Cardiac muscle cell (in vitro differentiated cells and primary cell): ENCODE measurements at regions not wholly inside any gene's neighbourhood (a gene's known extent, or its start where the extent isn't known, plus 50 kb on each side); places are given as distances from the start of the nearest gene placed in this dataset.
A peak's percentile ranks its signal among the peaks of the same experiment; 100 is the strongest.
"Not testable (repeated sequence)": the region's sequence is repeated elsewhere in the genome, so short reads cannot be mapped to it uniquely, and the experiment has no call there.

Source experiments
- DNase-seq, 2 donors: peaks; one replicate each; pipeline versions ENCODE4 v3.0.0 to v3.0.0-alpha.2; 2010 to 2017; ENCODE audit warnings: low read depth in 1 of 2, low spot score in 1 of 2
- H3K27ac ChIP-seq: fragments of 200-600 bp; sonication (generic); 2 replicates; pipeline ENCODE4 v1.5.1; 2016
- H3K27me3 ChIP-seq: fragments of 200-600 bp; sonication (generic); 2 replicates; pipeline ENCODE4 v1.6.0; 2016; ENCODE audit warnings: control low read depth
- H3K36me3 ChIP-seq: fragments of 200-600 bp; sonication (generic); 2 replicates; pipeline ENCODE4 v1.5.1; 2016; ENCODE audit warnings: control low read depth
- H3K4me1 ChIP-seq: fragments of 200-600 bp; sonication (generic); 2 replicates; pipeline ENCODE4 v1.8.1; 2017; ENCODE audit warnings: low read depth, mild to moderate bottlenecking, mixed run types
- H3K4me3 ChIP-seq: fragments of 200-600 bp; sonication (generic); 2 replicates; pipeline ENCODE4 v1.5.1; 2016; ENCODE audit warnings: mild to moderate bottlenecking
- H3K9me3 ChIP-seq: fragments of 200-600 bp; sonication (generic); 2 replicates; pipeline ENCODE4 v1.5.1; 2017; ENCODE audit warnings: low read depth, mild to moderate bottlenecking, control low read depth
- CTCF ChIP-seq: IDR thresholded peaks from 2 replicates; pipeline ENCODE4 v1.5.1; 2012; ENCODE audit warnings: low read depth, mild to moderate bottlenecking, low read length

- H3K27me3 ChIP-seq = no peaks in the 10 kb centered on the region
- H3K4me3 ChIP-seq = no peak overlapping the region
- no peak for DNase-seq
- H3K9me3 ChIP-seq = no peaks in the 10 kb centered on the region
- no peaks in the 10 kb centered on the region for H3K4me1 ChIP-seq
- H3K36me3 ChIP-seq = no peaks in the 10 kb centered on the region
- no peak for TF ChIP-seq CTCF
- no peak overlapping the region for H3K27ac ChIP-seq
These were observed 70.8 kb upstream of the HMGXB4 start for GRCh38 chr22:35186492-35186891.

GRCh38 chr22:35188930-35189329 is 68.4 kb upstream of the HMGXB4 start:
- not testable (repeated sequence) for H3K4me3 ChIP-seq, H3K27ac ChIP-seq, DNase-seq, H3K4me1 ChIP-seq, H3K9me3 ChIP-seq, H3K36me3 ChIP-seq, H3K27me3 ChIP-seq

- H3K4me1 ChIP-seq = no peaks in the 10 kb centered on the region
- TF ChIP-seq CTCF = no peak
- no peaks in the 10 kb centered on the region for H3K27me3 ChIP-seq
- H3K9me3 ChIP-seq = no peaks in the 10 kb centered on the region
- no peak overlapping the region for H3K4me3 ChIP-seq
- H3K36me3 ChIP-seq = no peaks in the 10 kb centered on the region
- DNase-seq = no peak
- H3K27ac ChIP-seq = no peak overlapping the region
These were observed 67.7 kb upstream of the HMGXB4 start for GRCh38 chr22:35189559-35189958.

- H3K36me3 ChIP-seq = no peaks in the 10 kb centered on the region
- no peaks in the 10 kb centered on the region for H3K9me3 ChIP-seq
- DNase-seq = peak in 1 of 2 donors; percentile 32
- H3K4me1 ChIP-seq = no peaks in the 10 kb centered on the region
- H3K27me3 ChIP-seq = no peaks in the 10 kb centered on the region
- no peak for TF ChIP-seq CTCF
- no peak overlapping the region for H3K27ac ChIP-seq
- H3K4me3 ChIP-seq = no peak overlapping the region
These were observed 65.9 kb upstream of the HMGXB4 start for GRCh38 chr22:35191412-35191811.

GRCh38 chr22:35192129-35192918 is 65.0 kb upstream of the HMGXB4 start:
- no peaks in the 10 kb centered on the region for H3K9me3 ChIP-seq
- no peak for TF ChIP-seq CTCF
- H3K27me3 ChIP-seq = peaks cover 5% of the 10 kb centered on the region
- no peak overlapping the region for H3K27ac ChIP-seq
- no peaks in the 10 kb centered on the region for H3K36me3 ChIP-seq
- no peak for DNase-seq
- no peaks in the 10 kb centered on the region for H3K4me1 ChIP-seq
- no peak overlapping the region for H3K4me3 ChIP-seq

- no peak for TF ChIP-seq CTCF
- no peaks in the 10 kb centered on the region for H3K36me3 ChIP-seq
- no peak overlapping the region for H3K4me3 ChIP-seq
- no peaks in the 10 kb centered on the region for H3K4me1 ChIP-seq
- H3K27me3 ChIP-seq = peaks cover 23% of the 10 kb centered on the region
- H3K9me3 ChIP-seq = no peaks in the 10 kb centered on the region
- no peak for DNase-seq
- H3K27ac ChIP-seq = no peak overlapping the region
These were observed 62.1 kb upstream of the HMGXB4 start for GRCh38 chr22:35195226-35195625.
